NK-92 (cell line): ENCODE measurements at regions not wholly inside any gene's neighbourhood (a gene's known extent, or its start where the extent isn't known, plus 50 kb on each side); places are given as distances from the start of the nearest gene placed in this dataset.

Source experiments
- DNase-seq: peaks from one replicate; lab custom pipeline; 2025; ENCODE audit not compliant: unreplicated experiment; lab: John Stamatoyannopoulos, UW

GRCh38 chr2:7207631-7208030 is 290.4 kb downstream of the RNF144A start:
- no peak for DNase-seq

GRCh38 chr2:7209757-7210555 is 292.7 kb downstream of the RNF144A start:
- no peak for DNase-seq

- DNase-seq, result no peak
Measured at GRCh38 chr2:7210712-7211111, 293.5 kb downstream of the RNF144A start.

GRCh38 chr2:7225848-7226247 is 308.6 kb downstream of the RNF144A start:
- no peak for DNase-seq

- DNase-seq, result no peak
Measured at GRCh38 chr2:7226501-7226900, 309.3 kb downstream of the RNF144A start.

- no peak for DNase-seq
Measured at GRCh38 chr2:7233126-7233525, 315.9 kb downstream of the RNF144A start.

GRCh38 chr2:7237466-7237865 is 320.3 kb downstream of the RNF144A start:
- no peak for DNase-seq

- DNase-seq, result no peak
Measured at GRCh38 chr2:7239078-7239477, 321.9 kb downstream of the RNF144A start.

GRCh38 chr2:7241041-7241745 is 324.0 kb downstream of the RNF144A start:
- no peak for DNase-seq

GRCh38 chr2:7242189-7242867 is 325.1 kb downstream of the RNF144A start:
- DNase-seq, result no peak

- DNase-seq, result no peak
Measured at GRCh38 chr2:7243276-7243675, 326.1 kb downstream of the RNF144A start.

- DNase-seq, result no peak
Measured at GRCh38 chr2:7256377-7256776, 339.2 kb downstream of the RNF144A start.

- DNase-seq, result no peak
Measured at GRCh38 chr2:7262727-7263126, 345.5 kb downstream of the RNF144A start.

- no peak for DNase-seq
Measured at GRCh38 chr2:7264791-7265190, 347.6 kb downstream of the RNF144A start.

- DNase-seq, result no peak
Measured at GRCh38 chr2:7265286-7265685, 348.1 kb downstream of the RNF144A start.

- no peak for DNase-seq
Measured at GRCh38 chr2:7269106-7269643, 352.0 kb downstream of the RNF144A start.

GRCh38 chr2:7270011-7270431 is 352.8 kb downstream of the RNF144A start:
- DNase-seq, result no peak

GRCh38 chr2:7272210-7272609 is 355.0 kb downstream of the RNF144A start:
- no peak for DNase-seq

- DNase-seq, result no peak
Measured at GRCh38 chr2:7278984-7279383, 361.8 kb downstream of the RNF144A start.

GRCh38 chr2:7279421-7279949 is 362.3 kb downstream of the RNF144A start:
- DNase-seq, result no peak

GRCh38 chr2:7280790-7281189 is 363.6 kb downstream of the RNF144A start:
- no peak for DNase-seq
